C4-2B (cell line): ENCODE measurements at regions not wholly inside any gene's neighbourhood (a gene's known extent, or its start where the extent isn't known, plus 50 kb on each side); places are given as distances from the start of the nearest gene placed in this dataset.

Experiments used
- ZFX ChIP-seq: fragments of 450-650 bp; IDR thresholded peaks from 2 replicates; pipeline ENCODE4 v1.6.1; 2017
- TF ChIP-seq, protein P1 (sequence below): fragments of 450-650 bp; conservative IDR thresholded peaks from 2 replicates; pipeline ENCODE4 v1.5.1; 2017; ENCODE audit warnings: mild to moderate bottlenecking

DNA sequence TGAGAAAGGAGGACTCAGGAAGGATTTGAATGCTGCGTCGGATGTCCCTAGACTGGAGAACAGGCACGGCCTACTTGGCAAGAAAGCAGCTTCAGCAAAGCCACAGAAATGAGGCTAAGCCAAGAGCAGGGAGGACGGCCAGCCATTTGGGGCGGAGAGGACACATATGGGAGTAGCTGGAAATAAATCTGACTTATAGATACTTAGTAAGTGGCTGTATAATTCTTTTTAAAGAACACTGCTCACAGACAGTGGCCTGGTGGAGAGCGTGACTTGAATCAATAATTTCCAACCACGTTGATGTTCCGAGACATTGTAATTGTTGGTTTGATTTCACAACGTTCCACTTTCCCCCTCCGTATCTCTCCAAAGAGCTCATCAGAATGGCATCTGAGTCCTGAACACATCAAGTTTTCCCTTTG lies 67.7 kb upstream of the JCAD start:
- TF ChIP-seq, protein P1, sequence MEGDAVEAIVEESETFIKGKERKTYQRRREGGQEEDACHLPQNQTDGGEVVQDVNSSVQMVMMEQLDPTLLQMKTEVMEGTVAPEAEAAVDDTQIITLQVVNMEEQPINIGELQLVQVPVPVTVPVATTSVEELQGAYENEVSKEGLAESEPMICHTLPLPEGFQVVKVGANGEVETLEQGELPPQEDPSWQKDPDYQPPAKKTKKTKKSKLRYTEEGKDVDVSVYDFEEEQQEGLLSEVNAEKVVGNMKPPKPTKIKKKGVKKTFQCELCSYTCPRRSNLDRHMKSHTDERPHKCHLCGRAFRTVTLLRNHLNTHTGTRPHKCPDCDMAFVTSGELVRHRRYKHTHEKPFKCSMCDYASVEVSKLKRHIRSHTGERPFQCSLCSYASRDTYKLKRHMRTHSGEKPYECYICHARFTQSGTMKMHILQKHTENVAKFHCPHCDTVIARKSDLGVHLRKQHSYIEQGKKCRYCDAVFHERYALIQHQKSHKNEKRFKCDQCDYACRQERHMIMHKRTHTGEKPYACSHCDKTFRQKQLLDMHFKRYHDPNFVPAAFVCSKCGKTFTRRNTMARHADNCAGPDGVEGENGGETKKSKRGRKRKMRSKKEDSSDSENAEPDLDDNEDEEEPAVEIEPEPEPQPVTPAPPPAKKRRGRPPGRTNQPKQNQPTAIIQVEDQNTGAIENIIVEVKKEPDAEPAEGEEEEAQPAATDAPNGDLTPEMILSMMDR = no peak
- no peak for TF ChIP-seq ZFX
